ENCODE measurements at regions not wholly inside any gene's neighbourhood (a gene's known extent, or its start where the extent isn't known, plus 50 kb on each side); places are given as distances from the start of the nearest gene placed in this dataset.

DNA sequence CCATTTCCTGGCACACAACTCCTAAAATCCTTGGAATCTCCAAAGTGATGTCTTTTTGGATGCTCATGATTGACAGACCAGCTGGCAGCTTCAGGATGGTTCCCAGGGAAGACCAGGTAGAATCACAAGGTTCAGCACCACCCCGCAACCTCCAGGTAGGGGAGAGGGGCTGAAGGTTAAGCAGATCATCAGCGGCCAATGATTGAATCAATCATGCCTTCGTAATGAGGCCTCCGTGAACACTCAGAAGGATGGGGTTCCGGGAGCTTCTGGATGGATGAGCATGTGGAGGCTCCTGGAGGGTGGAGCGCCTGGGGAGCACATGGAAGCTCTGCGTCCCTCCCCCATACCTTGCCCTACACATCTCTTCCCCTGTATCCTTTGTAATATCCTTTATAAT is 185.9 kb downstream of the SEC14L1 start:
- H3F3A ChIP-seq (ENCODE audit: control insufficient read depth, insufficient read depth) = peaks cover 4% of the 10 kb centered on the region; the same call in 1 of the 2 replicates
- H3K27ac ChIP-seq (ENCODE audit: low read depth, low read length) = no peak overlapping the region
- H3K4me3 ChIP-seq (ENCODE audit: low read length) = no peak overlapping the region
- no peaks in the 10 kb centered on the region for H3K36me3 ChIP-seq (ENCODE audit: control insufficient read depth, low read length)
- H3K27me3 ChIP-seq (ENCODE audit: control insufficient read depth, low read length) = no peaks in the 10 kb centered on the region
- peaks cover 19% of the 10 kb centered on the region for H3K79me2 ChIP-seq (ENCODE audit: control insufficient read depth, low read length)
- H3K9me2 ChIP-seq (replicated peaks; ENCODE audit: control insufficient read depth, low read length) = no peaks in the 10 kb centered on the region
- no peak for TF ChIP-seq EZH2phosphoT487 (IDR thresholded peaks at IDR 0.05; ENCODE audit: borderline replicate concordance, low read length)
- TF ChIP-seq, protein P1, sequence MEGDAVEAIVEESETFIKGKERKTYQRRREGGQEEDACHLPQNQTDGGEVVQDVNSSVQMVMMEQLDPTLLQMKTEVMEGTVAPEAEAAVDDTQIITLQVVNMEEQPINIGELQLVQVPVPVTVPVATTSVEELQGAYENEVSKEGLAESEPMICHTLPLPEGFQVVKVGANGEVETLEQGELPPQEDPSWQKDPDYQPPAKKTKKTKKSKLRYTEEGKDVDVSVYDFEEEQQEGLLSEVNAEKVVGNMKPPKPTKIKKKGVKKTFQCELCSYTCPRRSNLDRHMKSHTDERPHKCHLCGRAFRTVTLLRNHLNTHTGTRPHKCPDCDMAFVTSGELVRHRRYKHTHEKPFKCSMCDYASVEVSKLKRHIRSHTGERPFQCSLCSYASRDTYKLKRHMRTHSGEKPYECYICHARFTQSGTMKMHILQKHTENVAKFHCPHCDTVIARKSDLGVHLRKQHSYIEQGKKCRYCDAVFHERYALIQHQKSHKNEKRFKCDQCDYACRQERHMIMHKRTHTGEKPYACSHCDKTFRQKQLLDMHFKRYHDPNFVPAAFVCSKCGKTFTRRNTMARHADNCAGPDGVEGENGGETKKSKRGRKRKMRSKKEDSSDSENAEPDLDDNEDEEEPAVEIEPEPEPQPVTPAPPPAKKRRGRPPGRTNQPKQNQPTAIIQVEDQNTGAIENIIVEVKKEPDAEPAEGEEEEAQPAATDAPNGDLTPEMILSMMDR (IDR thresholded peaks at IDR 0.05; ENCODE audit: low read depth, low read length, poor library complexity, severe bottlenecking) = no peak
- H3K4me1 ChIP-seq (ENCODE audit: control insufficient read depth, low read length) = peaks cover 55% of the 10 kb centered on the region
- no peak overlapping the region for H3K4me2 ChIP-seq (ENCODE audit: low read length)
- no peaks in the 10 kb centered on the region for H3K9me3 ChIP-seq (ENCODE audit: control insufficient read depth, insufficient read depth, low read length)
- H4K20me1 ChIP-seq (ENCODE audit: control insufficient read depth, insufficient read depth, low read depth, low read length) = peaks cover 16% of the 10 kb centered on the region; the same call in 1 of the 2 replicates

DNA sequence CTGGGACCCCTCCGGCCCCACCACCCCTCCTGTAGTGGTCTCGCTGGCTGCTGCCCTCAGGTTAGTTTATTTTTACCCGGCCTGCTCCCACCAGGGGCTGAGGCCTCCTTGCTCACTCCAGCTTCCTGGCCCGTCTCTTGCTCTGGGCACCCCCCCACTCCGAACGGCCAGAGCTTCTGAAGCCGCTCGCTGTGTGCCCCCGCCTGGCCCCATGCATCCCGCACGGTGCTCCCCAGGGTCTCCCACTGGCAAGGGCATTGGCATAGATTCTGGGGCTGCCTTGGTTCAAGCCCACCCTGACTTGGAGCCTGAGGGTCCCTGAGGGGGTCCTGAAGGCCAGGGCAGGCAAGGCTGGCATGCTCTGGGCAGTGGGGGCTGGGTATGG is 186.4 kb downstream of the SEC14L1 start:
- H3K4me2 ChIP-seq (ENCODE audit: low read length) = no peak overlapping the region
- H4K20me1 ChIP-seq (ENCODE audit: control insufficient read depth, insufficient read depth, low read depth, low read length) = peaks cover 16% of the 10 kb centered on the region; the same call in 1 of the 2 replicates
- H3K36me3 ChIP-seq (ENCODE audit: control insufficient read depth, low read length) = no peaks in the 10 kb centered on the region
- H3K27me3 ChIP-seq (ENCODE audit: control insufficient read depth, low read length) = no peaks in the 10 kb centered on the region
- H3K9me2 ChIP-seq (replicated peaks; ENCODE audit: control insufficient read depth, low read length) = no peaks in the 10 kb centered on the region
- H3K9me3 ChIP-seq (ENCODE audit: control insufficient read depth, insufficient read depth, low read length) = no peaks in the 10 kb centered on the region
- H3K4me3 ChIP-seq (ENCODE audit: low read length) = no peak overlapping the region
- no peak for TF ChIP-seq EZH2phosphoT487 (IDR thresholded peaks at IDR 0.05; ENCODE audit: borderline replicate concordance, low read length)
- TF ChIP-seq, protein P1 (IDR thresholded peaks at IDR 0.05; ENCODE audit: low read depth, low read length, poor library complexity, severe bottlenecking) = no peak
- peaks cover 19% of the 10 kb centered on the region for H3K79me2 ChIP-seq (ENCODE audit: control insufficient read depth, low read length)
- peaks cover 8% of the 10 kb centered on the region for H3F3A ChIP-seq (ENCODE audit: control insufficient read depth, insufficient read depth)
- H3K4me1 ChIP-seq (ENCODE audit: control insufficient read depth, low read length) = peaks cover 55% of the 10 kb centered on the region
- H3K27ac ChIP-seq (ENCODE audit: low read depth, low read length) = no peak overlapping the region

DNA sequence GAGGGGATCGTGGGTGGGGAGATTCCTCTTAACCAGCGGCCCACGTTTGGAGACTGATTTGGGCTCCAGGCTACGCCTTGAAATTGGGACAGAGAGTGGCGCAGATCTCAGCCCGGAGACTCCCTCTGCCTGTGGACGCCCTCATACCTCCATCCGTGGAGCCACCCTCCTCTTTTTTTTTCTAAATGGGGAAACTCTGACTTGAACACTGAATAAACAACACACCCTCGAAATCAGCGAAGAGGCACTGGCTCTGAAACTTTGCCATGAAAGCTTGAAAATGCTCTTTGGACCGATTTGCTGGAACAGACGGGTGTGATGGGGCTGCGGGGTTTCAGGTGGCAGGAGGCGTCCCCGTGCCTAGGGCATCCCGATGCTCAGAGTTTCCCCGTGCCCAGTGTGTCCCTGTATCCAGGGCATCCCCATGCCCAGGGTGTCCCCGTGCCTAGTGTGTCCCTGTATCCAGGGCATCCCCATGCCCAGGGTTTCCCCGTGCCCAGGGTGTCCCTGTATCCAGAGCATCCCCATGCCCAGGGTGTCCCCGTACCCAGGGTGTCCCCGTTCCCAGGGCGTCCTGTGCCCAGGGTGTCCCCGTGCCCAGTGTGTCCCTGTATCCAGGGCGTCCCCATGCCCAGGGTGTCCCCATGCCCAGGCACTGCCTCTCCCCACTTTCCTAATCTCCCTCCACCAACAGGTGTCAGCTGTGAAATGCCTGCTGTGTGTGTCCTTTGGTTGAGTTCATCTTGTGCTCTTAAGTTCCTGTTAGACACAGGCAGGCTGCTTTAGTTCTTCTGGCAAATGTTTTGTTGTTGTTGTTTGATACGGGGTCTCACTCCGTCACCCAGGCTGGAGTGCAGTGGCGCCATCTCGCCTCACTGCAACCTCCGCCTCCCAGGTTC is 187.0 kb downstream of the SEC14L1 start:
- H3K79me2 ChIP-seq (ENCODE audit: control insufficient read depth, low read length) = peaks cover 19% of the 10 kb centered on the region
- TF ChIP-seq EZH2phosphoT487 (IDR thresholded peaks at IDR 0.05; ENCODE audit: borderline replicate concordance, low read length) = no peak
- TF ChIP-seq, protein P1 (IDR thresholded peaks at IDR 0.05; ENCODE audit: low read depth, low read length, poor library complexity, severe bottlenecking) = no peak
- peaks cover 16% of the 10 kb centered on the region; the same call in 1 of the 2 replicates for H4K20me1 ChIP-seq (ENCODE audit: control insufficient read depth, insufficient read depth, low read depth, low read length)
- H3F3A ChIP-seq (ENCODE audit: control insufficient read depth, insufficient read depth) = peaks cover 15% of the 10 kb centered on the region
- H3K4me3 ChIP-seq (ENCODE audit: low read length) = no peak overlapping the region
- H3K27ac ChIP-seq (ENCODE audit: low read depth, low read length) = no peak overlapping the region
- peaks cover 55% of the 10 kb centered on the region for H3K4me1 ChIP-seq (ENCODE audit: control insufficient read depth, low read length)
- H3K36me3 ChIP-seq (ENCODE audit: control insufficient read depth, low read length) = peaks cover 2% of the 10 kb centered on the region; the same call in 1 of the 2 replicates
- H3K27me3 ChIP-seq (ENCODE audit: control insufficient read depth, low read length) = no peaks in the 10 kb centered on the region
- no peak overlapping the region for H3K4me2 ChIP-seq (ENCODE audit: low read length)
- H3K9me2 ChIP-seq (replicated peaks; ENCODE audit: control insufficient read depth, low read length) = no peaks in the 10 kb centered on the region
- no peaks in the 10 kb centered on the region for H3K9me3 ChIP-seq (ENCODE audit: control insufficient read depth, insufficient read depth, low read length)
